ENCODE measurements at regions not wholly inside any gene's neighbourhood (a gene's known extent, or its start where the extent isn't known, plus 50 kb on each side); places are given as distances from the start of the nearest gene placed in this dataset.

GRCh38 chr4:130197946-130198345 lies 1102.0 kb downstream of the C4orf33 start:
- no peaks in the 10 kb centered on the region for H3K36me3 Mint-ChIP-seq (ENCODE audit: unreplicated experiment)
- DNase-seq (ENCODE audit: extremely low spot score, unreplicated experiment), result no peak
- no peak for TF ChIP-seq CTCF (IDR thresholded peaks at IDR 0.05)
- H3K4me1 Mint-ChIP-seq (ENCODE audit: unreplicated experiment), result peaks cover 15% of the 10 kb centered on the region
- no peaks in the 10 kb centered on the region for H3K9me3 Mint-ChIP-seq (ENCODE audit: unreplicated experiment)
- H3K27ac Mint-ChIP-seq (ENCODE audit: unreplicated experiment), result peak overlapping the region; percentile 33
- no peak overlapping the region for H3K4me3 Mint-ChIP-seq (ENCODE audit: unreplicated experiment)
- H3K27me3 Mint-ChIP-seq (ENCODE audit: unreplicated experiment), result no peaks in the 10 kb centered on the region

GRCh38 chr4:130203571-130203970 lies 1107.6 kb downstream of the C4orf33 start:
- no peak for DNase-seq (ENCODE audit: extremely low spot score, unreplicated experiment)
- H3K4me1 Mint-ChIP-seq (ENCODE audit: unreplicated experiment), result peaks cover 11% of the 10 kb centered on the region
- H3K9me3 Mint-ChIP-seq (ENCODE audit: unreplicated experiment), result no peaks in the 10 kb centered on the region
- H3K27me3 Mint-ChIP-seq (ENCODE audit: unreplicated experiment), result no peaks in the 10 kb centered on the region
- no peak overlapping the region for H3K4me3 Mint-ChIP-seq (ENCODE audit: unreplicated experiment)
- H3K36me3 Mint-ChIP-seq (ENCODE audit: unreplicated experiment), result peaks cover 1% of the 10 kb centered on the region
- H3K27ac Mint-ChIP-seq (ENCODE audit: unreplicated experiment), result no peak overlapping the region
- no peak for TF ChIP-seq CTCF (IDR thresholded peaks at IDR 0.05)

GRCh38 chr4:130210864-130211263 lies 1114.9 kb downstream of the C4orf33 start:
- no peak for TF ChIP-seq CTCF (IDR thresholded peaks at IDR 0.05)
- no peaks in the 10 kb centered on the region for H3K27me3 Mint-ChIP-seq (ENCODE audit: unreplicated experiment)
- peak overlapping the region; percentile 89 for H3K27ac Mint-ChIP-seq (ENCODE audit: unreplicated experiment)
- no peak for DNase-seq (ENCODE audit: extremely low spot score, unreplicated experiment)
- no peaks in the 10 kb centered on the region for H3K36me3 Mint-ChIP-seq (ENCODE audit: unreplicated experiment)
- H3K4me1 Mint-ChIP-seq (ENCODE audit: unreplicated experiment), result peaks cover 42% of the 10 kb centered on the region
- H3K9me3 Mint-ChIP-seq (ENCODE audit: unreplicated experiment), result no peaks in the 10 kb centered on the region
- H3K4me3 Mint-ChIP-seq (ENCODE audit: unreplicated experiment), result peak overlapping the region; percentile 27

GRCh38 chr4:130214268-130214667 lies 1118.3 kb downstream of the C4orf33 start:
- no peak overlapping the region for H3K4me3 Mint-ChIP-seq (ENCODE audit: unreplicated experiment)
- no peak for TF ChIP-seq CTCF (IDR thresholded peaks at IDR 0.05)
- H3K4me1 Mint-ChIP-seq (ENCODE audit: unreplicated experiment), result peaks cover 26% of the 10 kb centered on the region
- no peak for DNase-seq (ENCODE audit: extremely low spot score, unreplicated experiment)
- no peaks in the 10 kb centered on the region for H3K27me3 Mint-ChIP-seq (ENCODE audit: unreplicated experiment)
- no peak overlapping the region for H3K27ac Mint-ChIP-seq (ENCODE audit: unreplicated experiment)
- H3K36me3 Mint-ChIP-seq (ENCODE audit: unreplicated experiment), result no peaks in the 10 kb centered on the region
- H3K9me3 Mint-ChIP-seq (ENCODE audit: unreplicated experiment), result no peaks in the 10 kb centered on the region

GRCh38 chr4:130233377-130234047 lies 1137.6 kb downstream of the C4orf33 start:
- H3K27ac Mint-ChIP-seq (ENCODE audit: unreplicated experiment), result peak overlapping the region; percentile 5
- no peaks in the 10 kb centered on the region for H3K9me3 Mint-ChIP-seq (ENCODE audit: unreplicated experiment)
- no peak for TF ChIP-seq CTCF (IDR thresholded peaks at IDR 0.05)
- no peak for DNase-seq (ENCODE audit: extremely low spot score, unreplicated experiment)
- H3K4me3 Mint-ChIP-seq (ENCODE audit: unreplicated experiment), result peak overlapping the region; percentile 36
- peaks cover 6% of the 10 kb centered on the region for H3K4me1 Mint-ChIP-seq (ENCODE audit: unreplicated experiment)
- H3K36me3 Mint-ChIP-seq (ENCODE audit: unreplicated experiment), result no peaks in the 10 kb centered on the region
- no peaks in the 10 kb centered on the region for H3K27me3 Mint-ChIP-seq (ENCODE audit: unreplicated experiment)
